ENCODE measurements at regions not wholly inside any gene's neighbourhood (a gene's known extent, or its start where the extent isn't known, plus 50 kb on each side); places are given as distances from the start of the nearest gene placed in this dataset.

DNA sequence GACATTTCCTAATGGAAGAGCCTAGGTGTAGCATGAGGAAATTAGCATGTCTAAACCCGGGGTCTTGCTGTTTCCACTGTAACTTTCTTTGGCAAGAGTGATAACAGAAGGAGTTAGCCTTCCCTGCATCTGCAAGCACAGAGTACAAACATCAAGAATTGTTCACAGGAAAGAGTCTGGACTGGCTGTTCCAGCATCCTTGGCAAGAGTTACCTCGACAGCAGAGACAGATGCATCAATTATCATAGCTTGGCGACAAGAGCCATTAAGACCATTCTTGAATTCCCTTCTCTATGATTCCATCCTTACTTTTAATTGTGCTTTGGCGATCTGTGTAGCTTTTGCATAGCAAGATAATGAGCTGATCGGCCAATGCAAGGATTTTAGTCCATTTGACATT is 82.8 kb upstream of the RALGPS2 start:
- H3K4me2 ChIP-seq, result no peak overlapping the region
- no peak overlapping the region for H3K4me3 ChIP-seq
- no peaks in the 10 kb centered on the region for H4K20me1 ChIP-seq (replicated peaks; ENCODE audit: insufficient read depth)
- no peak for DNase-seq (ENCODE audit: low spot score)
- no peaks in the 10 kb centered on the region for H3F3A ChIP-seq (replicated peaks; ENCODE audit: low read depth)
- no peak overlapping the region for H2AFZ ChIP-seq
- H3K27me3 Mint-ChIP-seq (ENCODE audit: insufficient read depth, low read depth, poor library complexity), result peaks cover 2% of the 10 kb centered on the region
- no peaks in the 10 kb centered on the region for H3K36me3 Mint-ChIP-seq (ENCODE audit: low read depth)
- no peaks in the 10 kb centered on the region for H3K79me2 ChIP-seq (replicated peaks; ENCODE audit: insufficient read depth)
- H3K27ac Mint-ChIP-seq, result no peak overlapping the region
- no peaks in the 10 kb centered on the region for H3K9me2 ChIP-seq (ENCODE audit: insufficient read depth)
- H3K27me3 ChIP-seq (ENCODE audit: insufficient read depth), result no peaks in the 10 kb centered on the region
- H3K4me3 Mint-ChIP-seq, result no peak overlapping the region
- no peak overlapping the region for H3K27ac ChIP-seq (ENCODE audit: low read depth)
- H3K4me1 ChIP-seq (ENCODE audit: insufficient read depth), result peaks cover 8% of the 10 kb centered on the region; the same call in 1 of the 2 replicates
- H3K36me3 ChIP-seq (ENCODE audit: insufficient read depth), result no peaks in the 10 kb centered on the region
- TF ChIP-seq EZH2phosphoT487 (IDR thresholded peaks at IDR 0.05; ENCODE audit: unreplicated experiment), result no peak
- no peak for ATAC-seq
- peaks cover 32% of the 10 kb centered on the region for H3K4me1 Mint-ChIP-seq
- no peaks in the 10 kb centered on the region for H3K9me3 Mint-ChIP-seq

DNA sequence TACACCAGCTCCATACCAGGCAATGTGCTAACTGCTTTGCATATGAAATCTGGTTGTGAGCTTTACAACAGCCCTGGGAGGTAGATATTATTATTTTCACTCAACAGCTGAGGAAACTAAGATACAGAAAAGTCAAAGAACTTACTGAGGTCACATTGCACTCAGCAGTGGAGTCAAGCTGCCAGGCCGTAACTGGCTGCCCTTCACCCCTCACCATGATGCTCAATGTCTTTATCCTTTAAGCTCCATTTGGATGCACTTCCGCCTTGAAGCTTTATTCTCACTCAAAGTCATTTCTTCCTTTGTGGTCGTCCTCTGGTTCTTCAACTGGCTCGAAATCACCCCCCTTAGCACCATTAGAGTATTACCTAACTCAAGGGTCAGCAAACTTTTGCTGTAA is 81.7 kb upstream of the RALGPS2 start:
- no peaks in the 10 kb centered on the region for H3K79me2 ChIP-seq (replicated peaks; ENCODE audit: insufficient read depth)
- H3K36me3 ChIP-seq (ENCODE audit: insufficient read depth), result no peaks in the 10 kb centered on the region
- Mint-ChIP-seq H3K36me3 (ENCODE audit: low read depth) (no peaks in the 10 kb centered on the region), H3K9me3 (no peaks in the 10 kb centered on the region), H3K27me3 (ENCODE audit: insufficient read depth, low read depth, poor library complexity) (peaks cover 2% of the 10 kb centered on the region), H3K27ac (no peak overlapping the region), H3K4me1 (peaks cover 32% of the 10 kb centered on the region), H3K4me3 (no peak overlapping the region)
- ATAC-seq, result no peak
- H3K9me2 ChIP-seq (ENCODE audit: insufficient read depth), result no peaks in the 10 kb centered on the region
- no peaks in the 10 kb centered on the region for H4K20me1 ChIP-seq (replicated peaks; ENCODE audit: insufficient read depth)
- no peaks in the 10 kb centered on the region for H3K27me3 ChIP-seq (ENCODE audit: insufficient read depth)
- no peak for DNase-seq (ENCODE audit: low spot score)
- no peaks in the 10 kb centered on the region for H3F3A ChIP-seq (replicated peaks; ENCODE audit: low read depth)
- H3K4me2 ChIP-seq, result no peak overlapping the region
- H3K4me1 ChIP-seq (ENCODE audit: insufficient read depth), result peaks cover 8% of the 10 kb centered on the region; the same call in 1 of the 2 replicates
- H2AFZ ChIP-seq, result no peak overlapping the region
- H3K27ac ChIP-seq (ENCODE audit: low read depth), result no peak overlapping the region; the same call in 1 of the 2 replicates
- no peak overlapping the region for H3K4me3 ChIP-seq
- TF ChIP-seq STAT1 (IDR thresholded peaks at IDR 0.05; ENCODE audit: unreplicated experiment) (no peak), ZNF331 (CRISPR knock-in tag; IDR thresholded peaks at IDR 0.05; ENCODE audit: low read depth) (no peak), ZNF114 (CRISPR knock-in tag; IDR thresholded peaks at IDR 0.05) (no peak), NANOG (IDR thresholded peaks at IDR 0.05; ENCODE audit: borderline replicate concordance) (no peak), EZH2phosphoT487 (IDR thresholded peaks at IDR 0.05; ENCODE audit: unreplicated experiment) (no peak), POLR2AphosphoS5 (IDR thresholded peaks at IDR 0.05; ENCODE audit: low read depth) (no peak), CREB1 (CRISPR knock-in tag; IDR thresholded peaks at IDR 0.05; ENCODE audit: low read depth) (no peak), EZH2 (IDR thresholded peaks at IDR 0.05; ENCODE audit: low read depth, unreplicated experiment) (no peak)
- TF ChIP-seq, protein P1, sequence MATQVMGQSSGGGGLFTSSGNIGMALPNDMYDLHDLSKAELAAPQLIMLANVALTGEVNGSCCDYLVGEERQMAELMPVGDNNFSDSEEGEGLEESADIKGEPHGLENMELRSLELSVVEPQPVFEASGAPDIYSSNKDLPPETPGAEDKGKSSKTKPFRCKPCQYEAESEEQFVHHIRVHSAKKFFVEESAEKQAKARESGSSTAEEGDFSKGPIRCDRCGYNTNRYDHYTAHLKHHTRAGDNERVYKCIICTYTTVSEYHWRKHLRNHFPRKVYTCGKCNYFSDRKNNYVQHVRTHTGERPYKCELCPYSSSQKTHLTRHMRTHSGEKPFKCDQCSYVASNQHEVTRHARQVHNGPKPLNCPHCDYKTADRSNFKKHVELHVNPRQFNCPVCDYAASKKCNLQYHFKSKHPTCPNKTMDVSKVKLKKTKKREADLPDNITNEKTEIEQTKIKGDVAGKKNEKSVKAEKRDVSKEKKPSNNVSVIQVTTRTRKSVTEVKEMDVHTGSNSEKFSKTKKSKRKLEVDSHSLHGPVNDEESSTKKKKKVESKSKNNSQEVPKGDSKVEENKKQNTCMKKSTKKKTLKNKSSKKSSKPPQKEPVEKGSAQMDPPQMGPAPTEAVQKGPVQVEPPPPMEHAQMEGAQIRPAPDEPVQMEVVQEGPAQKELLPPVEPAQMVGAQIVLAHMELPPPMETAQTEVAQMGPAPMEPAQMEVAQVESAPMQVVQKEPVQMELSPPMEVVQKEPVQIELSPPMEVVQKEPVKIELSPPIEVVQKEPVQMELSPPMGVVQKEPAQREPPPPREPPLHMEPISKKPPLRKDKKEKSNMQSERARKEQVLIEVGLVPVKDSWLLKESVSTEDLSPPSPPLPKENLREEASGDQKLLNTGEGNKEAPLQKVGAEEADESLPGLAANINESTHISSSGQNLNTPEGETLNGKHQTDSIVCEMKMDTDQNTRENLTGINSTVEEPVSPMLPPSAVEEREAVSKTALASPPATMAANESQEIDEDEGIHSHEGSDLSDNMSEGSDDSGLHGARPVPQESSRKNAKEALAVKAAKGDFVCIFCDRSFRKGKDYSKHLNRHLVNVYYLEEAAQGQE (IDR thresholded peaks at IDR 0.05; ENCODE audit: unreplicated experiment), result no peak
- TF ChIP-seq, protein P2, sequence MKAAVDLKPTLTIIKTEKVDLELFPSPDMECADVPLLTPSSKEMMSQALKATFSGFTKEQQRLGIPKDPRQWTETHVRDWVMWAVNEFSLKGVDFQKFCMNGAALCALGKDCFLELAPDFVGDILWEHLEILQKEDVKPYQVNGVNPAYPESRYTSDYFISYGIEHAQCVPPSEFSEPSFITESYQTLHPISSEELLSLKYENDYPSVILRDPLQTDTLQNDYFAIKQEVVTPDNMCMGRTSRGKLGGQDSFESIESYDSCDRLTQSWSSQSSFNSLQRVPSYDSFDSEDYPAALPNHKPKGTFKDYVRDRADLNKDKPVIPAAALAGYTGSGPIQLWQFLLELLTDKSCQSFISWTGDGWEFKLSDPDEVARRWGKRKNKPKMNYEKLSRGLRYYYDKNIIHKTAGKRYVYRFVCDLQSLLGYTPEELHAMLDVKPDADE (IDR thresholded peaks at IDR 0.05), result no peak
- TF ChIP-seq, protein P3, sequence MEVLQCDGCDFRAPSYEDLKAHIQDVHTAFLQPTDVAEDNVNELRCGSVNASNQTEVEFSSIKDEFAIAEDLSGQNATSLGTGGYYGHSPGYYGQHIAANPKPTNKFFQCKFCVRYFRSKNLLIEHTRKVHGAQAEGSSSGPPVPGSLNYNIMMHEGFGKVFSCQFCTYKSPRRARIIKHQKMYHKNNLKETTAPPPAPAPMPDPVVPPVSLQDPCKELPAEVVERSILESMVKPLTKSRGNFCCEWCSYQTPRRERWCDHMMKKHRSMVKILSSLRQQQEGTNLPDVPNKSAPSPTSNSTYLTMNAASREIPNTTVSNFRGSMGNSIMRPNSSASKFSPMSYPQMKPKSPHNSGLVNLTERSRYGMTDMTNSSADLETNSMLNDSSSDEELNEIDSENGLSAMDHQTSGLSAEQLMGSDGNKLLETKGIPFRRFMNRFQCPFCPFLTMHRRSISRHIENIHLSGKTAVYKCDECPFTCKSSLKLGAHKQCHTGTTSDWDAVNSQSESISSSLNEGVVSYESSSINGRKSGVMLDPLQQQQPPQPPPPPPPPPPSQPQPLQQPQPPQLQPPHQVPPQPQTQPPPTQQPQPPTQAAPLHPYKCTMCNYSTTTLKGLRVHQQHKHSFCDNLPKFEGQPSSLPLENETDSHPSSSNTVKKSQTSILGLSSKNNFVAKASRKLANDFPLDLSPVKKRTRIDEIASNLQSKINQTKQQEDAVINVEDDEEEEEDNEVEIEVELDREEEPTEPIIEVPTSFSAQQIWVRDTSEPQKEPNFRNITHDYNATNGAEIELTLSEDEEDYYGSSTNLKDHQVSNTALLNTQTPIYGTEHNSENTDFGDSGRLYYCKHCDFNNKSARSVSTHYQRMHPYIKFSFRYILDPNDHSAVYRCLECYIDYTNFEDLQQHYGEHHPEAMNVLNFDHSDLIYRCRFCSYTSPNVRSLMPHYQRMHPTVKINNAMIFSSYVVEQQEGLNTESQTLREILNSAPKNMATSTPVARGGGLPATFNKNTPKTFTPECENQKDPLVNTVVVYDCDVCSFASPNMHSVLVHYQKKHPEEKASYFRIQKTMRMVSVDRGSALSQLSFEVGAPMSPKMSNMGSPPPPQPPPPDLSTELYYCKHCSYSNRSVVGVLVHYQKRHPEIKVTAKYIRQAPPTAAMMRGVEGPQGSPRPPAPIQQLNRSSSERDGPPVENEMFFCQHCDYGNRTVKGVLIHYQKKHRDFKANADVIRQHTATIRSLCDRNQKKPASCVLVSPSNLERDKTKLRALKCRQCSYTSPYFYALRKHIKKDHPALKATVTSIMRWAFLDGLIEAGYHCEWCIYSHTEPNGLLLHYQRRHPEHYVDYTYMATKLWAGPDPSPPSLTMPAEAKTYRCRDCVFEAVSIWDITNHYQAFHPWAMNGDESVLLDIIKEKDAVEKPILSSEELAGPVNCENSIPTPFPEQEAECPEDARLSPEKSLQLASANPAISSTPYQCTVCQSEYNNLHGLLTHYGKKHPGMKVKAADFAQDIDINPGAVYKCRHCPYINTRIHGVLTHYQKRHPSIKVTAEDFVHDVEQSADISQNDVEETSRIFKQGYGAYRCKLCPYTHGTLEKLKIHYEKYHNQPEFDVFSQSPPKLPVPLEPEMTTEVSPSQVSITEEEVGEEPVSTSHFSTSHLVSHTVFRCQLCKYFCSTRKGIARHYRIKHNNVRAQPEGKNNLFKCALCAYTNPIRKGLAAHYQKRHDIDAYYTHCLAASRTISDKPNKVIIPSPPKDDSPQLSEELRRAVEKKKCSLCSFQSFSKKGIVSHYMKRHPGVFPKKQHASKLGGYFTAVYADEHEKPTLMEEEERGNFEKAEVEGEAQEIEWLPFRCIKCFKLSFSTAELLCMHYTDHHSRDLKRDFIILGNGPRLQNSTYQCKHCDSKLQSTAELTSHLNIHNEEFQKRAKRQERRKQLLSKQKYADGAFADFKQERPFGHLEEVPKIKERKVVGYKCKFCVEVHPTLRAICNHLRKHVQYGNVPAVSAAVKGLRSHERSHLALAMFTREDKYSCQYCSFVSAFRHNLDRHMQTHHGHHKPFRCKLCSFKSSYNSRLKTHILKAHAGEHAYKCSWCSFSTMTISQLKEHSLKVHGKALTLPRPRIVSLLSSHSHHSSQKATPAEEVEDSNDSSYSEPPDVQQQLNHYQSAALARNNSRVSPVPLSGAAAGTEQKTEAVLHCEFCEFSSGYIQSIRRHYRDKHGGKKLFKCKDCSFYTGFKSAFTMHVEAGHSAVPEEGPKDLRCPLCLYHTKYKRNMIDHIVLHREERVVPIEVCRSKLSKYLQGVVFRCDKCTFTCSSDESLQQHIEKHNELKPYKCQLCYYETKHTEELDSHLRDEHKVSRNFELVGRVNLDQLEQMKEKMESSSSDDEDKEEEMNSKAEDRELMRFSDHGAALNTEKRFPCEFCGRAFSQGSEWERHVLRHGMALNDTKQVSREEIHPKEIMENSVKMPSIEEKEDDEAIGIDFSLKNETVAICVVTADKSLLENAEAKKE (CRISPR knock-in tag; IDR thresholded peaks at IDR 0.05), result no peak
